Left renal cortex interstitium (tissue), 4 donors: ENCODE measurements at regions not wholly inside any gene's neighbourhood (a gene's known extent, or its start where the extent isn't known, plus 50 kb on each side); places are given as distances from the start of the nearest gene placed in this dataset.
"Not testable (repeated sequence)": the region's sequence is repeated elsewhere in the genome, so short reads cannot be mapped to it uniquely, and the experiment has no call there.

Experiments
- DNase-seq, 4 donors: peaks; one replicate each; pipeline ENCODE4 v3.0.0-alpha.2; 2013; ENCODE audit warnings: low read depth in 4 of 4, low spot score in 2 of 4, missing footprints in 1 of 4

DNA sequence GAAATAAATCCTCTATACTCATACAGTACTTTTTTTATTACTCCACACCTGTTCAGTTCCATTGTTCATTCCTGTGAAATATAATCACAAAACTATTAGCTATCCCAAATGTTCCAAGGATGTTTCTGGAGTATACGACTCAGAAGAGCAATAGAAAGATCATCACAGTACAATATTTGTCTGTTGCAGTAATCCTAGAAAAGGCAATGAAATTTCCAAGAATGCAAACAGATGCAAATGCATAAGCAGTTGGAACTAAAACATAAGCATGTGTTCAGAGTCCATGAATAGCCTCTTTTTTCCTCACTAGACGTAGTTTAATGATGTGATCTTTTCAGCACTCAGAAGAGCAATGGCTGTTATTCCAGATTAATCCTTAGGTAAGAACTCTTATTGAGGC, 55.2 kb downstream of the RTL3 start:
- DNase-seq: no peak

DNA sequence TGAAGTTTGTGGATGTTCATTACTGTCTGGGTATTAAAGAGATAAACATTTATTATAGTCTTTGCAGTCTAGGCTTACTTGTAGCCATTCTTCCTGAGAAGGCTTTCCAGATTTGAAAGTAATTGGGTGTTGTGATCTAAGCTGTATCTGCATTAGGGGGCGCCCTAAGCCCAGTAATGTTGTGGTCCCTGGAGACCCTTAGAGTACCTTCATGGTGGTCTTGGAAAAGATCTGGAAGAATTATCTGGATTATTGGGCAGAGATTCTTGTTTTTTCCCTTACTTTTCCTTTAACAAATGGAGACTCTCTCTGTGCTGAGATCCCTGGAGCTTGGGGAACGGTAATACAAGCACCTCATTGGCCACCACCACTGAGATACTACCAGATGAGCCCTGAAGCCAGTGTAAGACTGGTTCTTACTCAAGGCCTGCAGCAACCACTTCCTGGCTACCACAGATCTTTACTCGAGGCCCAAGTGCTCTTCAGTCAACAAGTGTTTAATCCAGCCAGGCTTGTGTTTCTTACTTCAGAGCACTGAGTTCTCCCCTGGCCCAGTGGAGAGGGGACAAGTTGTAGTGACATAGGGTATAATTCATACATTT, 63.1 kb downstream of the RTL3 start:
- DNase-seq: no peak

DNA sequence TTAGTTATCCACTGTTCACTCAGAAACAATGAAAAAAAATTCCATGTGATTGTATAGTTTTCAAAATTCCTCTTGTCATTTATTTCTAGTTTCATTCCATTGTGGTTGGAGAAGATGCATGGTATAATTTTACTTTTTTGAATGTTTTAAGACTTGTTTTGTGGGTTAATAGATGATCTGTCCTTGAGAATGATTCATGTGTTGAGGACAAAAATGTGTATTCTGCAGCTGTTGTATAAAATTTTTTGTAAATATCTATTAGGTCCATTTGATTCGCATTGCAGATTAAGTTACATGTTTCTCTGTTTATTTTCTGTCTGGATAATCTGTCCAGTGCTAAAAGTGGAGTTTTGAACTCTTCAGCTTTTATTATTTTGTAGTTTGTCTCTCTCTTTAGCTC, 65.4 kb downstream of the RTL3 start:
- no peak for DNase-seq

DNA sequence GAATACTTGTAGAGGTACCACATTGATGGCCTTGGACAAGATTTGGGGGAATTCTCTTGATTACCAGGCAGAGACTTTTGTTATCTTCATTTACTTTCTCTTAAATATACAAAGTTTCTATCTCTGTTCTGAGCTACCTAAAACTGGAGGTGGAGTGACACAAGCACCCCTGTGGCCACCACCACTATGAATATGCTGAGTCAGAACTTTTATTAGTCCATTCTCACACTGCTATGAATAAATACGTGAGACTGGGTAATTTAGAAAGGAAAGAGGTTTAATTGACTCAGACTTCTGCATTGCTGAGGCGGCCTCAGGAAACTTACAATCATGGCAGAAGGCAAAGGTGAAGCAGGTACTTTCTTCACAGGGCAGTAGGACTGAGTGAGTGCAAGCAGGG, 67.1 kb downstream of the RTL3 start:
- DNase-seq: no peak

DNA sequence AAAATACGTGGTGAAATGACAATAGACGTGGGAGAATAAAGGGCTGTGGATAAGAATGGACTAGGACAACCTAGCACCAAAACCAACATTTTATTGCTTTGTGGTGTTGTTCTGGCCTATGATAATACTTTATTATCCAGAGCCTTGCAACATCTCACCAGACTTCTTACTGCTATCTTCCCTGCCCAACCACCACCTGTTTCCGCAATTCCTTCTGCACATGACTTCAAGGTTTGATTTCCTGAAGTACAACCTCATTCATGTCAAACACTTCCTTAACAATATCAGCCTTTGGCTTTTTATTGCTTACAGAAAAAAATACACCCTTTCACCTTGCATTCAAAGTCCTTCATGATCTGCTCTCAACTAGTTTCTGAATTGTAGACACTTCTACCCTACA, 84.8 kb downstream of the RTL3 start:
- DNase-seq: no peak

DNA sequence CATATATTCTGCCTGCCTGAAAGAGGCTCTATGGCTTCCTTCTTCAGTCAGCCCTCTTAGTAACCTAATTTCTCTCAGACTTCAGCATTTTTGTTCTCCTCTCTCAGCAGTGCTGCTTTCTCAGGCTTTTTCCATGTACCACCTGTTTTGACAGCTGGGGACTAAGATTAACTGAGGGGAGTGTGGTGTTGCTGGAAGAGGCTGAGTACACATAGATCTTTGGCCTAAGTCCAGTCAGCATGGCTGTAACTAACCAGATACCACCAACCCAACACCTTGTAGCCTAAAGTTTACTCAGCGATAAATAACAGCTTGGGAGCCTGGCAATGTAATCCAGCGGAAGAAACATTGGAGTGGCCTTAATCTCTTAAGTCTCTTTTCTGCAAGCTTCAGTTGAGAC, 85.5 kb downstream of the RTL3 start:
- DNase-seq: no peak

DNA sequence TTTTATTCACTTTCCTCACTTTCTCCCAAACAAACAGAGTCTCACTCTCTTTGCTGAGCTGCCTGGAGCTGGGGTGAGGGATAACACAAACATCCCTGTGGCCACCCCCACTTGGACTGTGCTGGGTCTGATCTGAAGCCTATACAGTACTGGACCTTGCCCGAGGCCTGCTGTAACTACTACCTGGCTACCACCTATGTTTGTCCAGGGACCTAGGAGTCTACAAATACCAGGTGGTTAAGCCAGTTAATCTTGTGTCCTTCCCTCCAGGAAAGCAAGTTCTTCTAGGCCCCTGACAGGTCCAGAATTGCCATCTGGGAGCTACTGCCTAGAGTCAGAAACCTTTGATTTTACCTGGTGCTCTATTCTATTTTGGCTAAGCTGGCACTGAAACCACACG, 87.3 kb downstream of the RTL3 start:
- no peak for DNase-seq

DNA sequence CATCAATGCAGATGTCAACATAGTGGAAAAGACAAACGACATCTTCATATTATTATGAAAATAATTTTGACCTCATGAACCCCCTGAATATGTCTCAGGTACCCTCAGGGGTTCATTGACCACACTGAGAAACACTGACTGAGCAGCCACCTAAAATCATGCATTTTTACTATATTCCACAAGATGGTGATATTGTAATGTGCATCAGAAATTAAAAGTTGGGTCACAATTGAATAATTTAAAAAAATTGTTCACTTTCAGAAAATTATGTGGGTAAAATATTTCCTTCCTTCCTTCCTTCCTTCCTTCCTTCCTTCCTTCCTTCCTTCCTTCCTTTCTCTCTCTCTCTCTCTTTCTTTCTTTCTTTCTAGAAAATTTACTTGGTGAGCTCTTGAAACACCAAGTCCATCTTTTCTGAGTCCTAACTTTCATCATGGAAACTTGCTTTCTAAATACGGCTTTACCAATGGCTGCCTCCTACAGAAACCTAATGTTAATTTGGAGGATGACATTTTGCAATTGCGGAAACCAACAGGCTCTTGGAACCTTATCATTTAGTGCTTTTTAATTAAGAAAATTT, 103.6 kb downstream of the RTL3 start:
- DNase-seq: peak in 1 of 4 donors; percentile 3

DNA sequence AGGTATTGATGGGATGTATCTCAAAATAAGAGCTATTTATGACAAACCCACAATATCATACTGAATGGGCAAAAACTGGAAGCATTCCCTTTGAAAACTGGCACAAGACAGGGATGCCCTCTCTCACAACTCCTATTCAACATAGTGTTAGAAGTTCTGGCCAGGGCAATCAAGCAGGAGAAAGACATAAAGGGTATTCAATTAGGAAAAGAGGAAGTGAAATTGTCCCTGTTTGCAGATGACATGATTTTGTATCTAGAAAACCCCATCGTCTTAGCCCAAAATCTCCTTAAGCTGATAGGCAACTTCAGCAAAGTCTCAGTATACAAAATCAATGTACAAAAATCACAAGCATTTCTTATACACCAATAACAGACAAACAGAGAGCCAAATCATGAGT, 106.5 kb downstream of the RTL3 start:
- not testable (repeated sequence) for DNase-seq

DNA sequence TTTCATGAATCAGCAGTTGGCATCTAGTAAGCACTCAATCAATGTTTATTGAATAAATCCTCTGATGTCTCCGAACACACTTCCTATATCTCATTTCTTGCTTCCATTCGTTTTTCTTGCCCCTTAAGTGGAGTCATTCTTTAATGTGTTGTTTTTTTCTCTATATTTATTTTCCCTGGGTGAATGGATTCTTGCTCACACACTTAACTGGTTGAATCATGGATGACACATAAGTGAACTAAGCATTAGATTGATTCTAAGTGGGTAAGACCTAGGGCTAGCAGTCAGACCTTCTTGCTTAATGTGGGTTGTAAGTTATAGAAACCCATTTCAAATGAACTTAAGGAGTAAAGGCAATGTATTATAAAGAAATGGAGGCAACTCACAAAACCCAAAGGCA, 111.1 kb downstream of the RTL3 start:
- no peak for DNase-seq

DNA sequence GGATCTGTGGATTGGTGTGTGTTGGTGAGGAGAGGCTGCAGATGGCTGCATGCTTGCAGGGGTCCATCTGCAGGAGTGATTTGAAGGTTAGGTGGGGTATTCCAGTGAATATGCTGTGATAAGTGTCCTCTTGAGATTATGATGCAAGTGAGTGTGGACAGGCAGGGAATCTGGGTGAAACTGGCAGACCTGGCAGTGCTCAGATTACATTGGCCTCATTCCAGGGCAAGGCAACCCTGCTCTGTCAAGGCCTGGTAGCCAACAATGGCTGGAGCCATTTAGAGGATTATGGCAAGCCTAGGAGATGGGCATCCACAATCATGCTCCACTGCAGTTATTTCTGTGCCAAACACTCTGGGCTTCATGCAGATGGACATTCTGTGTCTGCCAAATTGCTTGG, 113.9 kb downstream of the RTL3 start:
- DNase-seq: no peak

DNA sequence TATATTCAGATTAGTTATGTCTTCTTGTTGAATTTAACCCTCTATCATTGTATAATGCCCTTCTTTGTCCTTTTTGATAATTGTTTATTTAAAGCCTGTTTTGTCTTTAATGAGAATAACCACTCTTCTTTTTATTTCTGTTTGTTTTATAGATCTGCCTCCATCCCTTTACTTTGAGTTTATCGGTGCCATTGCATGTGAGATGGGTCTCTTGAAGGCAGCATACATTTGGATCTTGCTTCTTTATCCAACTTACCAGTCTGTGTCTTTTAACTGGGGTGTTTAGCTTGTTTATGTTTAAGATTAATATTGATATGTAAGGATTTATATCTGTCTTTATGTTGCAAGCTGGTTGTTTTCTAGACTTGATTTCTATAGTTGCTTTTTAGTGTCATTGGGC, 115.8 kb downstream of the RTL3 start:
- no peak for DNase-seq

DNA sequence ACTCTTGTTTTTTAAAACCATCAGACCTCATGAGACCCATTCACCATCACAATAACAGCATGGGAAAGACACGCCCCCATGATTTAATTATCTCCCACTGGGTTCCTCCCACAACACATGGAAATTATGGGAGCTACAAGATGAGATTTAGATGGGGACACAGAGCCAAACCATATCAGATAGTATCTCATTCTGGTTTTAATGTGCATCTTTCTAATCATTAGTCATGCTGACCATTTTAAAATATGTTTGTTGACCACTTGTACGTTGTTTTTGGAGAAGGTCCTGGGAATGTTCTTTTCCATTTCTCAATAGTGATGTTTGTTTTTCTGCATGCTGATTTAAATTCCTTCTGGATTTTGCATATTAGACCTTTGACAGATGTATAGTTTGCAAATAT, 119.0 kb downstream of the RTL3 start:
- no peak for DNase-seq

DNA sequence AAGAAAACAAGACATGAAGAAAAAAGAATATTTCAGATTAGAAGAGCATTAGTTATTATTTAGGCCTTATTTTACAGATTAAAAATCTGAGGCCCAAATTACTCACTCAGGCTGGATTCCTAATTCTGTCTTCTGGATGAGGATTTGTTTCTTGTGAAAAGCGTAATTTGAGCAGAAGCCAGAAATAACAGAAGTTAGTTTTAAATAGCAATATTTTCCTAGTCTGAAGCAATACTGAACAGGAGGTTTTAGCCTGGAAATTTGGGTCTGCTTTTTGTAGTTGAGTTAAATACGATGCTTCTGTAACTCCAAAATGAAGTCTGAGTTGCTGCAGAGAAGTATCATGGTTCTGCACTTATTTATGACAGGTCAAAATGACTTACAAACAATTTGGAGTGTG, 124.9 kb downstream of the RTL3 start:
- DNase-seq: no peak

DNA sequence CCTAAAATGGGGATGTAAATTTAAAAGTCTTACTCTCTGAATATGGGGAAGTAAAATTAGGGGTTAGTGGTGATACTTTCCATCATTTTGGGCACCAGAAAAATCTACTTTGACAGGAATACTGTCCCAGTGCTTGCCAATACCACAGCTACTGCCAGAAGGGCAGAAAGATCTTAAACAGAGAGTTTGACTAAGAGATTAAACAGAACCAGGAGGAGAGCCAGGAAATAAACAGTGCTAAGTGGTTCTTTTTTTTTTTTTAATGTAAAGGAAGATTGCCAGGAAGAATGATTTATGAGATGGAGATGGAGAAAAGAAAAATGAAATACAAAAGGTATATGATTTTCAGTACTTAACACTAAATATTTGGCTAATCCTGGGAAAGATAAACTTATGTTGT, 126.8 kb downstream of the RTL3 start:
- no peak for DNase-seq

DNA sequence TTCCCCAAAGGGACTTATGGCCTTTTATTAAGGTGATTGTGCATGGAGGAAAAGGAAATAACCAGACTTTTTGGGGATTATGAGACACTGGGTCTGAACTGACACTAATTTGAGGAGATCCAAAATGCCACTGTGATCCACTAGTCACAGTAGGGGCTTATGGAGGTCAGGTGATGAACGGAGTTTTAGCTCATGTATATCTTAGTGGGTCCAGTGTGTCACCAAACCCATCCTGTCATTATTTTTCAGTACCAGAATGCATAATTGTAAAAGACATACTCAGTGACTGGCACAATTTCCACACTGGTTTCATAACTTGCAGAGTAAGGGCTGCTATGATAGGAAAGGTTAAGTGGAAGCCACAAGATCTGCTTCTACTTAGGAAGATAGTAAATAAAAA, 131.3 kb downstream of the RTL3 start:
- DNase-seq: no peak

DNA sequence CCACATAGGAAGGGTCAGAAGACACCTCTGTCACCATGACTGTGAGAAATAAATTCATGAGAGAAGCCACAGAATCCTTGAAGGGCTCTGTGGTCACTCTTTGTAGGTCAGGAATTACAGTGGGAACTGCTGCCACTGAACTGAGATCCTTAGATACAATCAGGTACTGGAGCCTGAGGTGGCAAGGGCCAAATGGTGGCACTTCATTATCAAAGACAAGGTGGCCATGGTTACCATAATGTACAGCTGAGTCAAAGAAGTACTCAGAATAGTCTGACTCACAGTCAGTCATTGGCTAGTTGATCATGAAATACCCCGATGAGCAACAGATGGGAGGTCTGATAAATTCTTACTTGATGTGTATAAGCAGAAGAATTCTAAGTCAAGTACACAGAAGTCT, 131.9 kb downstream of the RTL3 start:
- DNase-seq: no peak

DNA sequence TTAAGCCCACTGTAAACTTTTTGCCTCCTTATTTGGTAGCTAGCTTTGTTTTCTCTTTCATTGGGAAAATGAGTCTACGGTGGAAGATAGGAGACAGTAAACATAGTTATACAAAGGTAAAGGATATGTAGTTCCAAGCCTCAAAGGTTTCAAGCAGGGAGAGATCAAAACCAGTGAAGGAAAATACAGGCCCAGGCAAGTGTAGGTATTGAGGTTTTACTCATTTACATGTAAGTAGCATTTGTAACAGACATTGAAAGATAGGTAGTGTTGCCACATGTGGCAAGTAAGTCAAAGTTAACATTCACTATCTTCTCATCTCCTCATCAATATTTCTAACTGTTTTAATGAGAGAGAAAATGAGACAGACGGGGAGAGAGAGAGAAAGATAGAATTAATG, 136.5 kb downstream of the RTL3 start:
- DNase-seq: no peak

DNA sequence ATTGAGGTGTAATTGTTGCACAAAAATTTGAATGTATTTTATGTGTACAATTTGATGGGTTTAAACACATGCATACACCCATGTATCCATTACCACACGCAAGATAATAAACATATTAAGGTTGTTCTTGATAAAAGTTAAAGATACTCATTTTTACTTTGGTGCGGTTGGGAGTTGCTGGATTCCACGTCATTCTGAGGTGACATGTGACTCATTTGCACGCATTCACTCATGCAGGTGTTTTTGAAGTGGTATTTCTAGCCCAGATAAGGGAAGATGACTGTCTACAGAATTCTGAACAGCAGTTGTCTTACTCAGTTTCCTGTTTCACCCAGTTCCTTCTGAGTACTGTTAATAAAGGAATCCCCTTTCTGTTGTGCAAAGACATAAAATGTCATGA, 142.0 kb downstream of the RTL3 start:
- DNase-seq: no peak

DNA sequence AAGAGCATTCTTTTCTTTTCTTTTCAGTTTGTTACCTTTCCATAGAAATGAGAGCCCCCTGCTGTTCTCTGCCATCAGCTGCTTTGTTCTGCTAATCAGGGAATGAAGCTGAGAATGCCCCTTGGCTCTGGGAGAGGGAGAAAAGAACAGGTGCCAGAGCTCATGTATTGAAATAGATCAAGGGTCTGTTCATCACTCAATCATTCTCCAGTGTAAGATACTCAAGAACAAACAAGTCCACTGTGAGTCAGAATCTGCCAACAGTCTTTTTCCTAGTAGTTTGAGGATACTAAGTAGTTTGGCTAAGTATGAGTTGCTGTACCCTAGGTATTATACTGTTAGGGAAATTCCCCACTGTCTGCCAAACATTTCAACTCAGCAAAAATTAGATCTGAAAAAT, 144.3 kb downstream of the RTL3 start:
- no peak for DNase-seq

DNA sequence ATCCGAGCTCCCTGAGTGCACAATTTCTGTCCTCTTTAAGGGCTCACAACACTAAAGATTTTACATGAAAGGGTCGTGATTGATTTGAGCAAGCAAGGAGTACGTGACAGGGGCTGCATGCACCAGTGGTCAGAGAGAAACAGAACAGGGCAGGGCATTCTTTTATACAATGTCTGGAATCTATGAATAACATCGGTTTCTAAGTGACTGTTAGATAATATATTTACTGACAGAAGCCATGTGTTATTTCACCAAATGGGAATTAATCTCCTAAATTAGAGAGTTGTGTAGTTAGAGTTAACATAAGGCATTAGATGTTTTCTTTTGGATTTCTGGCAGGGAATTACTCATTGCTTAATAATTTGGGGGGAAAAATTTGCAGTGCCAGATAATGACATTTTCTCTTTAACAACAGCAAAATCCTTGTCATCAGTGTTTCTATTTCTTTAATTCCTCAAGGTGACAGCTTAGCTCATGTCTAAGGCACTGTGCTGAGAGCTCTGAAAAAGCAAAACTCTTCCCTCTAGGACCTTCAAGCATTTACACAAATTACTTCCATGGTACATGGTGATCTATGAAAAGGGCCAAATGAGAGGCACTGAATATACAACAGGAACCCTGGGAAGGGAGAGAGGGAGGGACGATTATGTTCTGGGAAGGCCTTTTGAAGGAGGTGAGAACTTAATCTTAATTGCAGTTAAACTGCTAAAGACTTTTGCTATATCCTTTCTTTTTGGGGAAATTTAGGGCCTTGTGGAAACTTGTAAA, 145.0 kb downstream of the RTL3 start:
- no peak for DNase-seq

DNA sequence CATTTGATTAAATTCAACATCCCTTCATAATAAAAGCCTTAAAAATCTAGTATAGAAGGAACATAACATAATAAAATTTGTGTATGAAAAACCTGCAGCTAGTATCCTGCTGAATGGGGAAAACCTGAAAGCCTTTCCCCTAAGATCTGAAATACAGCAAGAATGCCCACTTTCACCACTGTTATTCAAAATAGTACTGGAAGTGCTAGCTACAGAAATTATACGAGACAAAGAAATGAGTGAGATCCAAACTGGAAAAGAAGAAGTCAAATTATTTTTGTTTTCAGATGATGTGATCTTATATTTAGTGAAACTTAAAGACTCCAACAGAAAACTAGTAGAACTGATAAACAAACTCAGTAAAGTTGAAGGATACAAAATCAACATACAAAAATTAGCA, 152.9 kb downstream of the RTL3 start:
- no peak for DNase-seq
